B cell (primary cell): ENCODE measurements at regions not wholly inside any gene's neighbourhood (a gene's known extent, or its start where the extent isn't known, plus 50 kb on each side); places are given as distances from the start of the nearest gene placed in this dataset.

Source experiments
- ATAC-seq: fragments of 200-7000 bp; cut with Tn5 transposase; one replicate; pipeline ENCODE4 v1.10.0; 2021; ENCODE audit warnings: low read depth, mild to moderate bottlenecking, moderate number of reproducible peaks, moderate library complexity
- CTCF ChIA-PET: fragments of 350-600 bp; sonication (Branson Sonifier 250); formaldehyde crosslinking; loops from one replicate; lab custom pipeline; 2021; ENCODE audit warnings: antibody characterized with exemption, inconsistent platforms; lab: Charles Lee
- POLR2A ChIA-PET: fragments of 350-600 bp; sonication (Branson Sonifier 250); formaldehyde crosslinking; loops from one replicate; lab custom pipeline; 2021; ENCODE audit warnings: antibody characterized with exemption; lab: Charles Lee
- DNase-seq: peaks from one replicate; pipeline ENCODE4 v3.0.0; 2013
- H2AFZ ChIP-seq: 2 replicates; pipeline ENCODE4 v1.6.1; 2012; ENCODE audit warnings: mild to moderate bottlenecking, low read depth, low read length; ENCODE audit not compliant: insufficient read depth, poor library complexity, severe bottlenecking
- H3K27ac ChIP-seq, 2 donors: 1 replicate in 1 of 2; 2 replicates in 1 of 2; pipeline ENCODE4 v1.5.1; 2012 to 2013; ENCODE audit warnings: low read length in 2 of 2, mild to moderate bottlenecking in 2 of 2, moderate library complexity in 1 of 2
- H3K27me3 ChIP-seq, 4 experiments: fragments of 200-600 bp in 1 of 4; sonication (generic) in 1 of 4; replicated peaks in 1 of 4; 1 replicate in 2 of 4; 2 replicates in 2 of 4; pipeline versions ENCODE4 v1.6.1 to v1.7.0; 2013 to 2016; ENCODE audit warnings: low read length in 3 of 4, mild to moderate bottlenecking in 2 of 4, mixed read lengths in 1 of 4, moderate library complexity in 1 of 4; ENCODE audit not compliant: insufficient read depth in 4 of 4, control insufficient read depth in 3 of 4; ENCODE audit errors: control extremely low read depth in 1 of 4
- H3K36me3 ChIP-seq, 2 experiments: replicated peaks in 1 of 2; 1 replicate in 1 of 2; 2 replicates in 1 of 2; pipeline versions ENCODE4 v1.6.1 to v1.7.1; 2013; ENCODE audit warnings: low read length in 1 of 2; ENCODE audit not compliant: insufficient read depth in 2 of 2, control insufficient read depth in 1 of 2; ENCODE audit errors: control extremely low read depth in 1 of 2, extremely low read depth in 1 of 2
- H3K4me1 ChIP-seq, 2 donors: fragments of 200-600 bp in 1 of 2; sonication (generic) in 1 of 2; 1 replicate in 1 of 2; 2 replicates in 1 of 2; pipeline versions ENCODE4 v1.5.1 to v1.6.1; 2013 to 2017; ENCODE audit warnings: low read length in 2 of 2; ENCODE audit not compliant: control insufficient read depth in 2 of 2, insufficient read depth in 2 of 2
- H3K4me2 ChIP-seq: replicated peaks from 2 replicates; pipeline ENCODE3; 2012; ENCODE audit warnings: mild to moderate bottlenecking, low read depth, low read length; ENCODE audit not compliant: poor library complexity, severe bottlenecking
- H3K4me3 ChIP-seq, 5 experiments: fragments of 200-600 bp in 1 of 5; sonication (generic) in 1 of 5; 1 replicate in 3 of 5; 2 replicates in 2 of 5; pipeline versions ENCODE4 v1.5.1 to v1.7.0; 2011 to 2016; ENCODE audit warnings: low read length in 4 of 5, mild to moderate bottlenecking in 4 of 5, low read depth in 2 of 5, control low read depth in 1 of 5, moderate library complexity in 1 of 5; ENCODE audit not compliant: insufficient read depth in 1 of 5; ENCODE audit errors: control extremely low read depth in 1 of 5, extremely low read depth in 1 of 5
- H3K79me2 ChIP-seq: fragments of 200-600 bp; sonication (generic); one replicate; pipeline ENCODE4 v1.6.0; 2016; ENCODE audit warnings: low read length; ENCODE audit not compliant: control insufficient read depth, insufficient read depth
- H3K9ac ChIP-seq: fragments of 200-600 bp; sonication (generic); 2 replicates; pipeline ENCODE4 v1.6.1; 2017; ENCODE audit warnings: mild to moderate bottlenecking, low read length, moderate library complexity
- H3K9me3 ChIP-seq, 3 donors: one replicate each; pipeline versions ENCODE4 v1.6.1 to v1.7.1; 2013; ENCODE audit warnings: low read length in 2 of 3; ENCODE audit not compliant: control insufficient read depth in 2 of 3, insufficient read depth in 1 of 3; ENCODE audit errors: control extremely low read depth in 1 of 3
- H4K20me1 ChIP-seq: 2 replicates; pipeline ENCODE4 v1.6.0; 2012; ENCODE audit warnings: mild to moderate bottlenecking, low read length; ENCODE audit not compliant: insufficient read depth, control insufficient read depth, poor library complexity, severe bottlenecking
- H3K27ac Mint-ChIP-seq: one replicate; pipeline ENCODE4 v1.8.0; 2021; ENCODE audit warnings: mixed read lengths
- H3K27me3 Mint-ChIP-seq: one replicate; pipeline ENCODE4 v1.8.0; 2021; ENCODE audit warnings: mixed read lengths
- H3K4me1 Mint-ChIP-seq: one replicate; pipeline ENCODE4 v1.8.0; 2021; ENCODE audit warnings: mixed read lengths
- H3K4me3 Mint-ChIP-seq: one replicate; pipeline ENCODE4 v1.8.0; 2021; ENCODE audit warnings: mixed read lengths
- H3K9me3 Mint-ChIP-seq: one replicate; pipeline ENCODE4 v1.8.0; 2022; ENCODE audit warnings: mixed read lengths; ENCODE audit not compliant: insufficient read depth
- CTCF ChIP-seq: fragments of 200-600 bp; IDR thresholded peaks from one replicate; pipeline ENCODE4 v1.8.0; 2022; ENCODE audit warnings: antibody characterized with exemption, mild to moderate bottlenecking
- EZH2 ChIP-seq: IDR thresholded peaks from 2 replicates; pipeline ENCODE4 v1.6.1; 2012; ENCODE audit warnings: borderline replicate concordance, low read depth, mild to moderate bottlenecking, moderate library complexity, low read length; ENCODE audit not compliant: insufficient read depth, poor library complexity, severe bottlenecking
- WGBS: methylation state at CpG from one replicate; pipeline ENCODE4 v1.1.5; 2013; ENCODE audit warnings: missing lambda C conversion rate; ENCODE audit not compliant: insufficient coverage; 5-methylcytosine and 5-hydroxymethylcytosine counted together
- intact Hi-C: fragments of 100-400 bp; cut with micrococcal nuclease; formaldehyde crosslinking; loops from one replicate; pipeline ENCODE4 v1.10.0; 2022

GRCh38 chrX:65093658-65094057, 117.4 kb upstream of the ZC4H2 start:
- DNase-seq (no peak), ATAC-seq (no peak)
- Histone ChIP-seq H3K27ac (no peak overlapping the region), H2AFZ (no peak overlapping the region), H3K9me3 (peaks cover 0 to 18% (median 3%) of the 10 kb centered on the region in 3 donors), H3K27me3 (no peaks in the 10 kb centered on the region), H3K4me2 (no peak overlapping the region), H3K9ac (no peak overlapping the region), H4K20me1 (no peaks in the 10 kb centered on the region), H3K36me3 (no peaks in the 10 kb centered on the region), H3K4me3 (no peak overlapping the region), H3K79me2 (no peaks in the 10 kb centered on the region), H3K4me1 (no peaks in the 10 kb centered on the region)
- no peak overlapping the region for H3K27ac Mint-ChIP-seq
- intact Hi-C loops, result no loop called here
- H3K9me3 Mint-ChIP-seq, result peaks cover 7% of the 10 kb centered on the region
- H3K4me1 Mint-ChIP-seq, result no peaks in the 10 kb centered on the region
- CTCF ChIA-PET, result no interaction called here
- TF ChIP-seq EZH2 (no peak), CTCF (no peak)
- no peaks in the 10 kb centered on the region for H3K27me3 Mint-ChIP-seq
- no peak overlapping the region for H3K4me3 Mint-ChIP-seq
- POLR2A ChIA-PET, result no interaction called here

- ChIA-PET CTCF (no interaction called here), POLR2A (no interaction called here)
- Histone ChIP-seq H3K27me3 (no peaks in the 10 kb centered on the region), H3K9me3 (peaks cover 0 to 20% (median 17%) of the 10 kb centered on the region in 3 donors), H3K4me2 (no peak overlapping the region), H3K27ac (no peak overlapping the region), H3K9ac (no peak overlapping the region), H2AFZ (no peak overlapping the region), H3K4me1 (no peaks in the 10 kb centered on the region), H4K20me1 (no peaks in the 10 kb centered on the region), H3K4me3 (no peak overlapping the region), H3K79me2 (no peaks in the 10 kb centered on the region), H3K36me3 (peaks cover 0 to 8% of the 10 kb centered on the region in 2 experiments)
- peaks cover 10% of the 10 kb centered on the region for H3K9me3 Mint-ChIP-seq
- H3K4me3 Mint-ChIP-seq, result no peak overlapping the region
- no peak overlapping the region for H3K27ac Mint-ChIP-seq
- intact Hi-C loops, result no loop called here
- ATAC-seq (no peak), DNase-seq (no peak)
- H3K27me3 Mint-ChIP-seq, result no peaks in the 10 kb centered on the region
- WGBS, result 100% methylated on average over 2 of the region's 3 CpGs
- TF ChIP-seq CTCF (no peak), EZH2 (no peak)
- H3K4me1 Mint-ChIP-seq, result no peaks in the 10 kb centered on the region
Measured at GRCh38 chrX:65073233-65073632, 97.0 kb upstream of the ZC4H2 start.
